ENCODE measurements at regions not wholly inside any gene's neighbourhood (a gene's known extent, or its start where the extent isn't known, plus 50 kb on each side); places are given as distances from the start of the nearest gene placed in this dataset.

DNA sequence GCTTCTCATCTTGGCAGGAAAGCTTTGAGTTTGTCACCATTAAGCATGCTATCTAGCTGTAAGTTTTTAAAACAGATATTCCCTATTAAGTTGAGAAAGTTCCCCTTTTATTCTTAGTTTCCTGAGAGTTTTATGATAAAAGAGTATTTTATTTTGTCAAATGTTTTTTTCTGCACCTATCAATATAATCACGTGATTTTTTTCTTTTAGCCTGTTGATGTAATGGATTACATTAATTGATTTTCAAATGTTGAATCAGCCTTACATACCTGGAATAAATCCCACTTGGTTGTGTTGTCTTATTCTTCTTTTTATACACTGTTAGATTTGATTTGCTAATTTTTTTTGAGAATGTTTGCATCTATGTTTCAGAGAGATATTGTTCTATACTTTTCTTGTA is 179.5 kb downstream of the ZNF621 start:
- ATAC-seq, result no peak
- H3K27ac ChIP-seq, result no peak overlapping the region
- H3K27me3 ChIP-seq, result no peaks in the 10 kb centered on the region
- no peaks in the 10 kb centered on the region for H3K4me1 ChIP-seq
- no peaks in the 10 kb centered on the region for H3K36me3 ChIP-seq
- TF ChIP-seq, protein P1, sequence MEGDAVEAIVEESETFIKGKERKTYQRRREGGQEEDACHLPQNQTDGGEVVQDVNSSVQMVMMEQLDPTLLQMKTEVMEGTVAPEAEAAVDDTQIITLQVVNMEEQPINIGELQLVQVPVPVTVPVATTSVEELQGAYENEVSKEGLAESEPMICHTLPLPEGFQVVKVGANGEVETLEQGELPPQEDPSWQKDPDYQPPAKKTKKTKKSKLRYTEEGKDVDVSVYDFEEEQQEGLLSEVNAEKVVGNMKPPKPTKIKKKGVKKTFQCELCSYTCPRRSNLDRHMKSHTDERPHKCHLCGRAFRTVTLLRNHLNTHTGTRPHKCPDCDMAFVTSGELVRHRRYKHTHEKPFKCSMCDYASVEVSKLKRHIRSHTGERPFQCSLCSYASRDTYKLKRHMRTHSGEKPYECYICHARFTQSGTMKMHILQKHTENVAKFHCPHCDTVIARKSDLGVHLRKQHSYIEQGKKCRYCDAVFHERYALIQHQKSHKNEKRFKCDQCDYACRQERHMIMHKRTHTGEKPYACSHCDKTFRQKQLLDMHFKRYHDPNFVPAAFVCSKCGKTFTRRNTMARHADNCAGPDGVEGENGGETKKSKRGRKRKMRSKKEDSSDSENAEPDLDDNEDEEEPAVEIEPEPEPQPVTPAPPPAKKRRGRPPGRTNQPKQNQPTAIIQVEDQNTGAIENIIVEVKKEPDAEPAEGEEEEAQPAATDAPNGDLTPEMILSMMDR (IDR thresholded peaks at IDR 0.05 in 4 of 5, conservative IDR thresholded peaks at IDR 0.05 in 1 of 5), result no peak
- no peak for TF ChIP-seq POLR2A (IDR thresholded peaks at IDR 0.05)
- no peak overlapping the region for H3K4me3 ChIP-seq
- no peaks in the 10 kb centered on the region for H3K9me3 ChIP-seq
- in situ Hi-C loops (cut with MboI; ENCODE audit: low sequenced_read_pairs in 4 of 4), result no loop called here
- intact Hi-C loops (cut with DNase I; ENCODE audit: low total_unique reads), result no loop called here
- DNase-seq, result no peak

DNA sequence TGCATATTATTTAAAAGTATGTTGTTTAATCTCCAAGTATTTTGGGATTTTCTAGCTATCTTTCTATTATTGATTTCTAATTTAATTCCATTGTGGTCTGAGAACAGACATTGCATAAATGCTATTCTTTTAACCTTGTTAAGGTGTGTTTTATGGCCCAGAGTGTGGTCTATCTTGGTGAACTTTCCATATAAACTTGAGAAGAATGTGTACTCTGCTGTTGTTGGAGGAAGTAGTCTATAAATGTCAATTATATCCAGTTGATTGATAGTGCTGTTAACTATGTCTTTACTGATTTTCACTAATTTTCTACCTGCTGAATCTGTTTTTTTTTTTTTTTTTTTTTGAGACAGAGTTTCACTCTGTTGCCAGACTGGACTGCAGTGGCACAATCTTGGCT is 180.9 kb downstream of the ZNF621 start:
- H3K4me3 ChIP-seq, result no peak overlapping the region
- ATAC-seq (no peak), DNase-seq (no peak)
- no peak for TF ChIP-seq POLR2A (IDR thresholded peaks at IDR 0.05)
- TF ChIP-seq, protein P1 (IDR thresholded peaks at IDR 0.05 in 4 of 5, conservative IDR thresholded peaks at IDR 0.05 in 1 of 5), result no peak
- H3K36me3 ChIP-seq, result no peaks in the 10 kb centered on the region
- H3K4me1 ChIP-seq, result no peaks in the 10 kb centered on the region
- in situ Hi-C loops (cut with MboI; ENCODE audit: low sequenced_read_pairs in 4 of 4) (no loop called here), intact Hi-C loops (cut with DNase I; ENCODE audit: low total_unique reads) (no loop called here)
- no peak overlapping the region for H3K27ac ChIP-seq
- no peaks in the 10 kb centered on the region for H3K27me3 ChIP-seq
- no peaks in the 10 kb centered on the region for H3K9me3 ChIP-seq

DNA sequence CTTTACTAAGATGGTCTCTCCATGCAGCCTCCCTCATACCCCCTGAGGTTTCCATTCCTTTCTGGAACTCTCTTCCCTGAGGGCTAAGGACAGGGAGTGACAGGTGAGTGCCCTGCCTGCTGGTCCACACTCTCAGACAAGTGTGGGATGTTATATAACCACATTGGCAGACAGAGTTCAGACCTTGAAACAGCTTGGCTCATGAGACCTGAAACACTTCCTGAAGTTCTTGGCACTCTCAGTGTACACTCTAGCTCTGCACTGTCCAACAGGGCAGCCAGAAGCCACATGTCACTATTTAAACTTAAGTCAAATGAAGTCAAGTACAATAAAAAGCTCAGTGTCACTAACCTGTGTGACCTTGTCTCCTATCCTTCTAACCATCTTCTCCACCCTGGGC is 188.5 kb downstream of the ZNF621 start:
- intact Hi-C loops (cut with DNase I; ENCODE audit: low total_unique reads) (no loop called here), in situ Hi-C loops (cut with MboI; ENCODE audit: low sequenced_read_pairs in 4 of 4) (no loop called here)
- no peak overlapping the region for H3K27ac ChIP-seq

DNA sequence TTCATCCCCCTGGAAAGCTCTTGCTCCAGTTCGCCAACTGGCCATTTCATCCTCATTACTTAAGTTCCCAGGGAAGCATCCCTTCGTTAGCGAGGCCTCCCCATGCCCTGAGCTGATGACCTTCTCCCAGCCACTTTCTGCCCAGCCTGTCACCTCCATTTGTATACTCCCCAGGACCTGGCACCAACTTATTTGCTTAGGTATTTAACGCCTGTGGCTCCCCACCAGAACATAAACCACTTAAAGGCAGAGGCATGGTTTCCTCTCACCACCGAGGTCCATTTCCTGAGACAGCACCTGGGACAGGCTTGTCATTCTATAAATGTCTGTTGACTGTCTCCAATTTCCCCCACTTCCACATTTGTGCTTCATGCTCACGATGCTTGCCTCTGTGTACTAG is 189.0 kb downstream of the ZNF621 start:
- Histone ChIP-seq H3K9me3 (no peaks in the 10 kb centered on the region), H3K27me3 (no peaks in the 10 kb centered on the region), H3K27ac (no peak overlapping the region), H3K36me3 (no peaks in the 10 kb centered on the region), H3K4me1 (peaks cover 0 to 6% of the 10 kb centered on the region in 2 donors), H3K4me3 (no peak overlapping the region)
- in situ Hi-C loops (cut with MboI; ENCODE audit: low sequenced_read_pairs in 4 of 4) (no loop called here), intact Hi-C loops (cut with DNase I; ENCODE audit: low total_unique reads) (loop anchor here (2.0 kb wide), 1 partner anchor 21 kb away; no protein-coding TSS in a partner anchor)
- DNase-seq, result no peak
- TF ChIP-seq POLR2A (IDR thresholded peaks at IDR 0.05), result no peak
- no peak for ATAC-seq

More for the DNA sequence above, 188.5 kb downstream of the ZNF621 start:
- H3K4me1 ChIP-seq, result peaks cover 0 to 6% of the 10 kb centered on the region in 2 donors
- no peak overlapping the region for H3K4me3 ChIP-seq
- TF ChIP-seq, protein P1 (IDR thresholded peaks at IDR 0.05 in 4 of 5, conservative IDR thresholded peaks at IDR 0.05 in 1 of 5), result no peak
- no peak for TF ChIP-seq POLR2A (IDR thresholded peaks at IDR 0.05)
- H3K9me3 ChIP-seq, result no peaks in the 10 kb centered on the region
- no peaks in the 10 kb centered on the region for H3K27me3 ChIP-seq
- DNase-seq (no peak), ATAC-seq (peak in 1 of 2 donors; percentile 51)
- no peaks in the 10 kb centered on the region for H3K36me3 ChIP-seq

DNA sequence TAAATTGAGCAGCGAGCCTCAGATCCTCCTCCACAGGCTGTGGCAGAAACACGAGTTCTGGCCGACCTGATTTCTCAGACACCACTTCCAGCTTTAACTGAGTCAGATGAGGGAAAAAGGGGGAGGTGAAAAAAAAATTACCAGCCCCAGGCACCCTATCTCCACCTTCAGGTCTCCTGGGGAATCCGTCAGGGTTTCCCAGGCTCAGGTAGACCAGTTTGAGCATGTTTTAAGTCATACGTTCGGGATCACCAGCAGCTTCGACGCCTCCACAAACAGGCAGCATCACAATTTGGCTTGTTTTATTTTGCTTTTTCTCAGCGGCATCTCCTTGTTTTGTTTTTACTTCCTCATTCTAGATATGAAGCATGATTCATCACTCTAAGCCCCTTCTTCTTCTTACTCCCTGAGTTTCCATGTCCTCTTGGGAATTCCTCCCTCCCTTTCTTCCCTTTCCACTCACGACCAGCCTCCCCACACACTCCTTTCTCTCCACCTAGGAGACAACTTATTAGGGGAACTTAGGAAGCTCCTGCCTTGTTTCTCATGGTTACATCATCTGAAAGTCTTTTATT is 190.1 kb downstream of the ZNF621 start:
- Histone ChIP-seq H3K36me3 (no peaks in the 10 kb centered on the region), H3K4me1 (peaks cover 0 to 6% of the 10 kb centered on the region in 2 donors), H3K4me3 (no peak overlapping the region), H3K9me3 (no peaks in the 10 kb centered on the region), H3K27me3 (no peaks in the 10 kb centered on the region), H3K27ac (no peak overlapping the region)
- intact Hi-C loops (cut with DNase I; ENCODE audit: low total_unique reads) (loop anchor here (2.0 kb wide), 1 partner anchor 20 kb away; no protein-coding TSS in a partner anchor), in situ Hi-C loops (cut with MboI; ENCODE audit: low sequenced_read_pairs in 4 of 4) (no loop called here)
- DNase-seq (no peak), ATAC-seq (no peak)
- TF ChIP-seq, protein P1 (IDR thresholded peaks at IDR 0.05 in 4 of 5, conservative IDR thresholded peaks at IDR 0.05 in 1 of 5), result no peak
- no peak for TF ChIP-seq POLR2A (IDR thresholded peaks at IDR 0.05)
